Tibial artery (tissue), 4 donors: ENCODE measurements at regions not wholly inside any gene's neighbourhood (a gene's known extent, or its start where the extent isn't known, plus 50 kb on each side); places are given as distances from the start of the nearest gene placed in this dataset.

Experiments
- DNase-seq, 2 donors: peaks; one replicate each; pipeline ENCODE4 v3.0.0-alpha.2; 2019
- H3K27ac ChIP-seq, 2 donors: fragments of 200-600 bp; sonication (generic) in 1 of 2; 1 replicate in 1 of 2; 2 replicates in 1 of 2; pipeline ENCODE4 v1.5.1; 2018 to 2019; ENCODE audit warnings: mild to moderate bottlenecking in 1 of 2
- H3K27me3 ChIP-seq, 2 donors: fragments of 200-600 bp; sonication (generic) in 1 of 2; one replicate each; pipeline versions ENCODE4 v1.5.1 to v1.6.0; 2016 to 2019
- H3K36me3 ChIP-seq, 3 donors: fragments of 200-600 bp; sonication (generic) in 2 of 3; one replicate each; pipeline ENCODE4 v1.5.1; 2016 to 2019; ENCODE audit warnings: mild to moderate bottlenecking in 2 of 3
- H3K4me1 ChIP-seq, 4 donors: fragments of 200-600 bp; sonication (generic) in 2 of 4; 1 replicate in 3 of 4; 2 replicates in 1 of 4; pipeline ENCODE4 v1.5.1; 2016 to 2019
- H3K4me3 ChIP-seq, 2 donors: fragments of 200-600 bp; sonication (generic) in 1 of 2; 1 replicate in 1 of 2; 2 replicates in 1 of 2; pipeline ENCODE4 v1.5.1; 2018 to 2019; ENCODE audit warnings: mild to moderate bottlenecking in 2 of 2
- H3K9me3 ChIP-seq, 3 donors: fragments of 200-600 bp; sonication (generic) in 1 of 3; one replicate each; pipeline ENCODE4 v1.5.1; 2016 to 2019
- CTCF ChIP-seq, 2 experiments: fragments of 200-600 bp in 1 of 2; fragments of 450-650 bp in 1 of 2; IDR thresholded peaks; one replicate each; pipeline ENCODE4 v1.5.1; 2017 to 2019; ENCODE audit warnings: antibody characterized with exemption in 2 of 2, mild to moderate bottlenecking in 1 of 2, moderate library complexity in 1 of 2
- intact Hi-C: fragments of 100-400 bp; cut with DNase I; formaldehyde crosslinking; loops from one replicate; pipeline ENCODE4 v1.15.0; 2023; ENCODE audit warnings: low total_unique reads

GRCh38 chr2:8433390-8433789 lies 248.5 kb upstream of the ID2 start:
- H3K36me3 ChIP-seq: no peaks in the 10 kb centered on the region
- H3K27me3 ChIP-seq: no peaks in the 10 kb centered on the region
- H3K9me3 ChIP-seq: no peaks in the 10 kb centered on the region
- H3K27ac ChIP-seq: no peak overlapping the region
- no peak for DNase-seq
- intact Hi-C loops: no loop called here
- no peak overlapping the region for H3K4me3 ChIP-seq
- no peak for TF ChIP-seq CTCF (IDR thresholded peaks at IDR 0.05)
- H3K4me1 ChIP-seq: peaks cover 0 to 16% (median 7%) of the 10 kb centered on the region in 4 donors

GRCh38 chr2:8435608-8436007 lies 246.2 kb upstream of the ID2 start:
- no peaks in the 10 kb centered on the region for H3K27me3 ChIP-seq
- no peak for DNase-seq
- peaks cover 0 to 24% (median 7%) of the 10 kb centered on the region in 4 donors for H3K4me1 ChIP-seq
- no peaks in the 10 kb centered on the region for H3K36me3 ChIP-seq
- no peak for TF ChIP-seq CTCF (IDR thresholded peaks at IDR 0.05)
- H3K27ac ChIP-seq: no peak overlapping the region
- intact Hi-C loops: no loop called here
- no peaks in the 10 kb centered on the region for H3K9me3 ChIP-seq
- H3K4me3 ChIP-seq: no peak overlapping the region

GRCh38 chr2:8436585-8436984 lies 245.3 kb upstream of the ID2 start:
- TF ChIP-seq CTCF (IDR thresholded peaks at IDR 0.05): no peak
- Histone ChIP-seq H3K4me3 (no peak overlapping the region), H3K4me1 (peaks cover 0 to 24% (median 7%) of the 10 kb centered on the region in 4 donors), H3K27ac (no peak overlapping the region), H3K36me3 (no peaks in the 10 kb centered on the region), H3K27me3 (no peaks in the 10 kb centered on the region), H3K9me3 (no peaks in the 10 kb centered on the region)
- no peak for DNase-seq
- intact Hi-C loops: no loop called here

- no peak for DNase-seq
- Histone ChIP-seq H3K4me1 (peaks cover 0 to 24% (median 7%) of the 10 kb centered on the region in 4 donors), H3K27ac (no peak overlapping the region), H3K36me3 (no peaks in the 10 kb centered on the region), H3K27me3 (no peaks in the 10 kb centered on the region), H3K4me3 (no peak overlapping the region), H3K9me3 (no peaks in the 10 kb centered on the region)
- intact Hi-C loops: no loop called here
- no peak for TF ChIP-seq CTCF (IDR thresholded peaks at IDR 0.05)
Observed at GRCh38 chr2:8437228-8437948, 244.5 kb upstream of the ID2 start.

GRCh38 chr2:8437949-8438400 lies 243.9 kb upstream of the ID2 start:
- no peak for DNase-seq
- H3K9me3 ChIP-seq: no peaks in the 10 kb centered on the region
- intact Hi-C loops: no loop called here
- no peak for TF ChIP-seq CTCF (IDR thresholded peaks at IDR 0.05)
- no peak overlapping the region for H3K4me3 ChIP-seq
- no peaks in the 10 kb centered on the region for H3K27me3 ChIP-seq
- H3K36me3 ChIP-seq: no peaks in the 10 kb centered on the region
- no peak overlapping the region for H3K27ac ChIP-seq
- peaks cover 0 to 24% (median 7%) of the 10 kb centered on the region in 4 donors for H3K4me1 ChIP-seq
